GM19328 (cell line): ENCODE measurements at regions not wholly inside any gene's neighbourhood (a gene's known extent, or its start where the extent isn't known, plus 50 kb on each side); places are given as distances from the start of the nearest gene placed in this dataset.

Experiments
- ATAC-seq: cut with Tn5 transposase; IDR thresholded peaks from one replicate; pipeline ENCODE4 v1.9.1; 2021; ENCODE audit warnings: mild to moderate bottlenecking, moderate library complexity; ENCODE audit not compliant: unreplicated experiment

DNA sequence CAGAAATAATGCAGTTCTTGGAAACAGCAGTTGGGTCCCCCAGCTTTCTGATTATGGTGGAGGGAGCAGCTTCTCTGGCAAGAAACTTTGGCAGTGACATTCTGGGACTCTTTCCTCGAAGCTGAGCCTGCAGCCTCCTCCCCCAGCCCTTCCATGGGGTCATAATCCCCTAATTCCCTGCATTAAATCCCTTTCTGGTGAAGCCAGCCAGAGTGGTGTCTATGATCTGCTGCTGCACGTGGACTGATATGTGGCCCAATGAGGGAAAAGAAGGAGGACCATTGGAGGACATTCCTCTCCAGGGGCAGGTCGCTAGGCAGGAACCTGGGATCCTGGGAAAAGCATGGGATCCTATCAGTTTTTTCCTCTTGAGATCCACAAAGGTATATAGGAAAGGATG lies 470.5 kb downstream of the RPS24 start:
- no peak for ATAC-seq

DNA sequence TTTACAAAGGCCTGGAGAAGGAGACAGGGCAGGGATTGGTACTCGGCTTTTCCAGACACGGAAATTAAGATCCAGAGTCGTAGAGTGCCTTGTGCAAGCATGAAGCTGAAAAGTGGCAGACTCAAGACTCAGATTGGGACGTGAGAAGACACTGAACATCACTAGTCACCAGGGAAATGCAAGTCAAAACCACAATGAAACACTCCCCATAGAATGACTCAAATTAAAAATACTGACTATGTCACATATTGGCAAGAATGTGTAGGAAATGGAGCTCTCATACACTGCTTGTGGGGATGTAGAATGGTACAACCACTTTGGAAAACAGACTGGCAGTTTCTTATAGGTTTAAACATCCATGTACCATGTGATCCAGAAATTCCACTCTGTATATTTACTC lies 472.0 kb downstream of the RPS24 start:
- ATAC-seq: no peak

DNA sequence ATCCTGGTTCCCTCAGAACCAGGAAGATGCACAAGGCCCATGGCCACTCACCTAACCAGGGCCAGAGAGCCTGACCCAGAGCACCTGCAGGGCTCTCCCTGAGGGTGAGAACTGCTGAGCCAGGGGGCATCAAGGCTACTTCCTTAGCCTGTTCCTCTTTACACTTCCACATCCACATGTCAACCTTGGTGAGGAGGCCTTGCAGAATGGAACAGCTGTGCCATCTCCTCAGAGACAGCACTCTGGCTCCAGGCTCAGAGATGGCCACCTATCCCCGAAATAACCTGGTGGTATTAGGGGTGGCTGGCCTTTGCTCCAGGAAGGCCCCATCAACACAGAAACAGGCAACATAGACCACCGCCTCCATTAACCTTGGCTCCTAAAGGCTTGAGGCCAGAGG lies 473.0 kb downstream of the RPS24 start:
- no peak for ATAC-seq

DNA sequence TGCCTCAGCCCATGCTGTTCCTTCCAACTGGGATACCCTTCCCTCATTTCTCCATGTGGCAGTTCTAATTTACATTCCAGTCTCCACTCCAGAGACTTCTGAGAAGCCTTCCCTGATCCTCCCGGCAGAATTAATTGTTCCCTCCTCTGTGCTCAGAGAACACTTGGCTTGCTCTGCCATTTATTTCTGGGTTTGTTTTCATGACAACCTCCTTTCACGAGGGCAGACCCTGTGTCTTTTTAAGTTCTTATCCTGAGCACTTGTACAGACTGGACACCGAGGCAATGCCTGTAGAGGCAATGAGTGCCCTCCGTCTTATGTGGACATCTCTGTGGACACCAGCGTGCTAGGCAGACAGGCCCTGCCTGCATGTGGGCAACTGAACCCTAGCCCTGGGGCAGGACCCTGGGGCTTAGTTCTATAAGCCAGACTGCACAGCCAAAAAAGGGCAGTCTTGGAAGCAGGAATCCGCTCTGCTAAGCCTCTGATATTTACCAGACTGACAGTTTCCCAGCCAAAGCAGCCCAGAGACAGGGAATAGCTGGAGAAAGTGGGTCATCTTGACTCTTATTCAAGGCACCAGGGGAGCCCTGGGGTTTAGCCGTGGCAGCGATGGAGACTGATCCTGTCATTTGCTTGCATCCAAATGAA lies 474.0 kb downstream of the RPS24 start:
- no peak for ATAC-seq

DNA sequence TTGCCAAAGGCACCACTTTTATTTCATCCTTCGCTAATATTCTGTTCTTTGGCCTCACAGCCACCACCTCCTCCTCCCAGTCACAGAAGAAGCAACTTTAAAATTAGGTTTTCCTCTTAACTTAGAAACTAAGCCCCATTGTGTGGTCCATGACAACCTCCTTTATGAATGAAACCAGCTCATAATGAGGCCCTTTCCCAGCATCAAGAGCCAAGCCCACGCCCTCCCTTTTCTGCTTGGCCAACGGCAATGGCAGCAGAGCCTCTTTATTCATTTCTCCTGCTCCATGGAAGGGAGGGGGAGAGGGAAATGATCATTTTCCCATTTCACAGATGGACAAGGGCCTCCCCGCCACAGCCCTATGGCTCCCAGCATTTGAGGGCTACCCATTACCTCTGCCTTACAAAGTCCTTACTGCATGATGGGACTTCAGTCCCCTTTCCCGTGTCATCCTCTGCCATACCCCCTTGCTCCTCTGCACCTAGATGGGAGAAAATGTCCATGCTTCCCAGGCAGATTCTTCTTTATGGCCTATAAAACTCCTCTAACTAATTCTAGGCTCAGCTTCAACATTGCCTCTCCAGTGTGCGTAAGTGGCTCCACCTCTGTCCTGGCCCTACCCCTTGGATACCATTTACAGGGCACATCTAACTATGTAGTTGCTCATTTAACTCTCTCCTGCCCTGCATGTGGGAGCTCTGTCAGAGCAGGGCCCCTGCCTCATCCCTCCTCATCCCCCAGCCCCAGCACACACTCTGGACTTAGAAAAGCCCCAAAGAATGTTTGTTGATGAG lies 475.5 kb downstream of the RPS24 start:
- no peak for ATAC-seq

DNA sequence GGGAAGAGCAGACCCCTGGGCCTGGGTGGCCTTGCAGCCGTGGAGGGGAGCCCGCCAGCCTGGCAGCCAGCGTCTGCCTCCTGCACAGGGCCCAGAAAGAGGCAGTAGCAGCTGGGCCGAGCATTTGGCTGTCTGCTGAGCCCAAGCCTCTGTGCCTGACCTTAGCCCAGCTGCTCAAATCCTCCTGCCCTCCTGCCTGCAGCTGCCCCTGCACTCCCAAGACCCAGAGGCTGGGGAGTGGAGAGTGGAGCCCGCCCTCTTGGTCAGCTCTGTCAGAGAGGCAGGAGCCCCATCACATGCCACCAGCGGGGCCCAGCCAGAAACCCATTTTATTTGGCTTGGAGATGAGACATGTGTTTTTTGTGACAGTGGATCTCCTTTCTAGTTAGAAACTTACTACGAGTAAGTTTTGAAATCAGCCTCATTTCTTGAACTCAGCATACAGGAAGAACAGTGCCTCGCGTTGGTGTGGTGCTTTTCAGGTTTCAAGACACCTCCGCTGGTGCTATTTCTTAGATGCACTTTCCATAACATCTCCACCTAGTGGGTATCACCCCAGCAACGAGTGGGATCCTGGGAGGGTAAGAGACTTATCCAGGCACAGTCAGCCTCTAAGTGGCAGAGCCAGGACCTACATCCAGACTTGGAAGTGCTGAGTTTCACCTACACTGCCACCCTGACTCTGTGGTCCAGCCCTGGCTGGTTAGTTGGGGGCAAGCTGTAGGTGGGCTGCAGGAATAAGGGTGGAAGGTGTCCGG lies 477.1 kb downstream of the RPS24 start:
- no peak for ATAC-seq

DNA sequence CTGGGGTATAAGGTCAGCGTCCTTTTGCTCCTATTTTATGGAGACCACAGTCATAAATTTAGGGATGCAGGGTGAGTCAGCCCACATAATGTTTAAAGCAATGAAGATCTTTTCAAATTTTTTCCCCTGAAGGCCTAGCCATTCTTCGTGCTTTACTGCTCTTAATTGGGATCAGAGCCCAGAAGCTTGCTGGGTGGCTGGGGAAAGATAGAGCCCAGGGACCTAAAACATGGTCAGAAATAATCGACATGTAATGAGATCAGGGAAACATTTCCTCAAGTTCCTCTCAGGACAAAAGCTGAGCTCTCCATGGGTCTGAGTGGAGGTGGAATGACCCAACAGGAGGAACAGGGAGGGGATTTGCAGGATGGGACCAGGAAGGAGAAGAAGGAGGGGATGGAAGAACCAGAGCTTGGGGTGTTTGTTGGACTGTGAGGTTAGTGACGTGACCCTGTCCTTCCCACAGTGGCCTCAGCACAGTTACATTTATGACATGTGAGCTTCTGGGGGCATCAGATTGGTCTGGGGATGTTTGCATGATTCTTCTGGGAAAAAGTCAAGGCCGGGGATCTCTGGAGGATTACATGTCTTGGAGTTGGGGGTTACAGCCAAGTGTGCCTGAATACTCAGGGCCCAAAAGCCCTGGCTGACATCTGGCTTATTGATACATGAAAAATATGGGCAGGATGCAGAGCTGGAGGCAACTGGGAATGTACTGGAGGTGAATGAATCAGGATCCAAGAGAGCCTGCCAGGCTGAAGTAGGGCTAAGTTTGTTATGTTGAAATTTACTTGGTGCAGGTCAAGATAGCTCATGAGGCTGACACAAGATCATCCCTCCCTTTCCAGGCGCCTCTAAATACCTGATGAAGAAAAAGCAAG lies 477.9 kb downstream of the RPS24 start:
- ATAC-seq: no peak

DNA sequence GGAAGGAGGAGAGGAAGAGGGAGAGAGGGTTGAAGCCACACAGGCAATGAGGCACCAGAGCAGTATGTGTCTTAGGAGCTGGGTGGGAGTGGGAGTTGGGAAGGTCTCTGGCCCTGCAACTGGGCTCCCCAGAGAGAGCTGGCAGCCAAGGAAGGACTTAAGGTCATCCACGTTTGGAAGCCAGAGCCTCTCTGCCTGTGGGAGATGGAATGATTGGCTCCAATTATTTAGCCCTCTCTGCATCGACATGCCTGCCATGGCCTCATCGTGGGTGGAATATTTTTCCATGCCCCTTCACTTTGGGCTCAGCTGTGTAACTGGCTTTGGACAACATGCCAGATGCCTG lies 478.5 kb downstream of the RPS24 start:
- ATAC-seq: no peak

DNA sequence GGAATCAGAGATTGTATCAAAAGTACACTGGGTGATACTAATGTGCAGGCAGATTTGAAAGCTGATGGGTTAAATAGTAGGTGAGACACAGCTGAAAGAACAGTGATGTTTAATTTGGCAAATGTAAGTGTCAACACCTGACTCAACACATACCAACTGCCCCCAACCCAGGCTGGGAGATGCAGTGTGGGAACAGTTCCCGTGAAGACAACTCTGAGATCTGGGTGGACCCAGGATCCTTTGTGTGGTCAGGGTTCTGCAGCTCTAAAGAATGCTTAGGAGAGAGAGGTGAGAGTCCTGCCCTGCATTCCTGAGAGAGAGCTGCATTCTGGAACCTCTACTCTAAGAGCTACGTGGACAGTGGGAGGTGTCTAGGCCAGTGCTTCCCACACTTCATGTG lies 479.7 kb downstream of the RPS24 start:
- ATAC-seq: no peak

DNA sequence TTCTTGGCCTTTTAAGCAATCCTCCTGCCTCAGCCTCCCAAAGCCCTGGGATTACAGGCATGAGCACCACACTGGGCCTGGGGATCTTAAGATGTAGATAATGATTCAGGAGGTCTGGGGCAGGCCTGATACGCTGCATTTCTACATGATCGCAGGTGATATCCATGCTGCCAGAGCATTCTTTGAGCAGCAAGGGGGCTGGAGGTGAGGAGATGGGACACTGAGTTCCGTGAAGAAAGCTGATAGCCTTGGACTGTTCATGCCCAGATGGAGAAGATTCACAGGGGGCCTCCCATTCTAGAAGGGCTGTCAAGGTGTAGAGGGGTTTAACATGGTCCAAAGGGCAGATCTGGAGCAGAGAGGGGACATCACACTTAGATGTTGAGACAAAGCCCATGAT lies 480.3 kb downstream of the RPS24 start:
- ATAC-seq: no peak

DNA sequence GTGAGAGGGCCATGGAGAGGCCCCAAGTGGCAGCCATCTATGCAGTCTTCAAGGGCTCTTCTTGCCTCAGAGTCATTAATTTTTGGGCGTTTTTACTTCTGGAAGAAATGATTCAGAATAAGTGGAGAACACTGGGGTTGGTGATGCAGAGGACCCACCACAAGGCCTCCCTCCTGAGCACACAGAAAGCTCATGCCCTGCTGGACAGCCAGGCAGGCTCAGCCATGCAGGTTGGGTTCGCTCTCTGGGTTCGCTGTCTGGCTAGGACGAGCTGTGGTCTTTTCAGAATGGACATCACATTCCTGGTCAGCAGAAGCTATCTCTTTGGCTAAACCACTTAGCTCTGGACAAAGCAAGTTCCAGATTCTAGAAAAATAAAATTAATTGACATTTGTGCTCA lies 480.8 kb downstream of the RPS24 start:
- ATAC-seq: no peak

DNA sequence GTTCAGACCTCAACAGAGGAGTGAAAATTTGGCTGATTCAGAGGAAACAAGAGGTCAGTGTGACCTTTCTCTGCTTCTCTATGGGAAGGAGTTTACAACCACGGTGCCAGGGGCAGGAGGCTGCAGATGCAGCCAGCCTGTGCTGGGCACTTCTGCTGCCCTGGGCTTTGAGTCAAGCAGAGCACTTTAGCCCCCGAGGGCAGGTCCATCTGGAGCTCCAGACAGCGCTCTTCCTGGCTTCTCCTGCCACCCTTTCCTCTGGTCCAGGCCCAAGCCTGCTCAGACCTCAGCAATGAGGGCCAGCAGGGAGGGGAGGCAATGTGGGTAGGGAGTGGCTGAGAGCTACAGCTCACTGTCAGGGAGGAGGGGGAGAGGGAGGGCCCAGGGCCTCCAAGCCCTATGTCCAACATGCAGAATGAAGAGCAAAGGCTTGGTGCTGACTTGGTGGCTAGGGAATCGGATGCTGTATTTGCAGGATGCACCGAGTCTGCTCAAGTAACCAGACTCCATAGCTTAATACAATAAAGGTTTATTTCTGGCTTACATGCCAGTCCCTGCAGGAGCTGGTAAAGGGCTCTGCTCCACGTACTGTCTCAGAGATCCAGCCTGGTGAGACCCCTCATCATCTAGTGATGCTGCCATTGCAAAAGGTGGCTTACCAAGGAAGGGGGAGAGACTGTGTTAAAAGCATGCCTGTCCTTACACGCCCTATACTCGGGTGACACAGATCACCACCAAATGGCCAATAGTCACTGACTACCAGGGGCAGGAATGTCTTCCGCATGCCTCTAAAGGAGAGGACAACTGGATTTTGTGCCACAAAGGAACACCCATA lies 481.6 kb downstream of the RPS24 start:
- ATAC-seq: no peak

DNA sequence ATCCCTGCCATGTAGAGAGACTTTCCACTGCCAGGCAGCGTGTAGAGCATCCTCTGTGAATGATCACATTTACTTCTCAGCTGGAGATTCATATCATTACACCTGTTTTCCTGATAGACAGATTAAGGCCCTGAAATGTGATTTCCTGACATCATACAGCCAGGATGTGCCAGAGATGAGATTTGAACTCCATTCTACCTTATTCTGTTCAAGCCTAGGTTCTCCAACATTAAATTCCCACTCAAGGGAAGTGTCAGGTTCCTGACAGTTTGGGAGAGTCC lies 482.1 kb downstream of the RPS24 start:
- ATAC-seq: no peak

DNA sequence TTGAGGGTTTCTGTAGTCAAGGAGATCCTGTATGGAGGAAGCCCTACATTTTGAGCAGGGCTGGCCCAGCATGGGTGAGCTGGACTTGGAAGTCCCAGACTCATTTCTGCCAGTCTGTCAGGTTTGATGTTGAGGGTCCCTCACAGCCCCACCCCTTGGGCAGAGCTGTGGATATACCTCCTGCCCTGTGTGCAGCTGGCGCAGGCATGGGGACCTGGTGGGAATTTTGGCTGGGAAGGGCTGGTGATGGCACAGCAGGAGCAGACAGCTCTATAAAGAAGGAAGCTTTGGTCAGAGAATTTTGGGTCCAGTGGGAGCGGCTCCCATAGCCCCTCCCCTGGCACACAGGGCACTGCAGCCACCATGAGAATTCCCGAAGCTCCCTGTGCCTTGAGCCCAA lies 482.6 kb downstream of the RPS24 start:
- no peak for ATAC-seq

DNA sequence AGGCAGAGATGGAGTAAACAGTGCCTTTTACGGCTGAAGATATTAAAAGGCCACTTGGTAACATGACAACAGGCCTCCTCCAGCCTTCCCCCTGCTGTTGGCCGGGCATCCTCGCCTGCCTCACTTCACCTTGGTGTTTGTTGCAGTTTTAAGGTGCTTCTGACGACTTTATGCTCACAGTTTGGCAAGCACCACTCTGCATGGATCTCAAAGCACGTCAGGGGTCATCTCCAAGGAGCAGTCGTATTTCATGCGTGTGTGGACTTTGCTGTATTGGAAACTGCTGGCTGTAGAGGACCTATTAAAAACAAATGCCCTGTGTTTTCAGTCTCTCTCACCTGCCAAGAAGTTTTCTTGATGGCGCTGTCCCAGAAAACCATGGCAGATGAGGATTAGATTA lies 483.1 kb downstream of the RPS24 start:
- no peak for ATAC-seq

DNA sequence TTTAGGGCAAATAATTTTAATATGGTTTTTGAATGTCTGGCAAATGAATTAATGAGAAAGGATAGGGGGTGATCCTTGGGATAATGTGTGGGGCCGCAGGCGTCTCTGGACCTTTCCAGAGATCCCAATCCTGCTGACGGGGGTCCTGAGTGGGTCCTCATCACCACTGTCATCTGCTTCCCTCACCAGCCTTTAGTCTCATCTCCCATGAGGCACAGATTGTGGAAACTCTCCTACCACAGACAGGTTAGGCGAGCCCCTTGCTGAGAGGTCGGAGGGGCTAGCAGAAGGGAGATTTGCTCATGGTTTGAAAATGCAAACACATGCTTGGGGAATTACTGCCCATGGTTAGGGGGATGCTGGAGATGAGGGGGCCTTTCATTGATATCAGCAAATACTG lies 484.6 kb downstream of the RPS24 start:
- ATAC-seq: no peak

DNA sequence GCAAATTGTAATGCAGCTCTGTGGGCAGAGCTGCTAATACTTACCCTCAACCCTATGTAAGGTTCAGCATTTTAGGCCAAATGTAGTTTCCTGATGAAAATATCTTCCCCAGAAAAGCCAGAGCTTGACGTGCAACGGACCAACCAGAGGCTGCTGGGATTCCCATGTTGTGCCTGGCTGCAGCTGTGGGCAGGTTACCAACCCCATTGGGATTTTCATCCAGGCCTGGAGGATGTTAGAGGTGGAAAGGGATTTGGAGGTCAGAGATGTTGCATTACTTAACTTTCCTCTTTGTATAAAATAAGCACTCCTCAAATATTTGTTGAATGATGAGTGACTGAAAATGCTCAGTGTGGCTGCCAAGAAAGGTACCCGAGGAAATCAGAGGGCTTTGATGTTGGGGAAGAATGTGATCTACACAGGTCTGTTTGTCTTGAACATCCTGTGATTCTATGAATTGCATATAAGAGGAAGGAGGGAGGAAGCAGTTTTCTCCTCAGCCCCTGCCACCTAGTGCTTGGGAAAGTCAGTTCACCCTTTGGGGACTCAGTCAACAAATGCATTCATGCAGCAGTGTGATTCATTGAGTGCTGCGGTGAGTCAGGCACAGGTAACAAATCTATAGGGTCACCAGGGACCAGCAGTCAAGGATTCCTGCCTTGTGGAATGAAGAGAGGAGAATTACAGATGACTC lies 487.2 kb downstream of the RPS24 start:
- ATAC-seq: no peak

DNA sequence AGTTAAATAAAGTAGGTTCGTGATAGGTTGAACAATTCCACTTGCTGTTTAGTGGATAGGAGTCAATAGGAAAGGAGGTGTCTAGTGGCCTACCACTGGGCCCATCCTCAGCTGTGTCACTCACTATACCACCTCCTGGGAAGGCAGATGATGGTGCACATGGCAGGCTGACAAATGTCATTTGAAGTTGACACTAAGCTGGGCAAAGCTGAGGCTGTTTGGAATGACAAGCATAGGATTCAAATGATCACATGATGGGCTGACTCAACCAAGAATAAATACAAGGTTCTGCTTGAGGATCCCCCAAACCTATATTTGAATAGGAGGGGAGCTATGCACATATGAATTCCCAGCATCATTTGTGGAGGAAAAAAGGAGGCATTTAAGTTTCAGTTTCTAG lies 489.8 kb downstream of the RPS24 start:
- no peak for ATAC-seq

DNA sequence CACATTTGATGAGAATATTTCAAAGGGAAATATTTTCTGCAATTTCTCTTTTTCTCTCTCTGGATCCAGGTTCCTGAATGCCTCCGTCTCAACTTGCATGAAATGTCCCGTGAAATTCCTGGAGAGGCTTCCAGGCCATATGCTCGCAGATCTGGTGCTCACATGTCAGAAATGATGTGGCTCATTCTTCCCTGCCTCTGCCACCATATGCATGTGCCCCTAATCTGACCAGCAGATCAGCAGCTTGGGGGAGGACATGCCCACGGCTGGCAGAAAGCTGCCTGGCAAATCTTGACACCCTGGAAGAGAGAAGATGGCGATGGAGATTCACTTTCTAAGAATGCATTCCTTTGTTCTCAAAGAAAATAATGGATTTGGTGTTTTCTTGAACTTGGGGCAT lies 490.7 kb downstream of the RPS24 start:
- no peak for ATAC-seq

DNA sequence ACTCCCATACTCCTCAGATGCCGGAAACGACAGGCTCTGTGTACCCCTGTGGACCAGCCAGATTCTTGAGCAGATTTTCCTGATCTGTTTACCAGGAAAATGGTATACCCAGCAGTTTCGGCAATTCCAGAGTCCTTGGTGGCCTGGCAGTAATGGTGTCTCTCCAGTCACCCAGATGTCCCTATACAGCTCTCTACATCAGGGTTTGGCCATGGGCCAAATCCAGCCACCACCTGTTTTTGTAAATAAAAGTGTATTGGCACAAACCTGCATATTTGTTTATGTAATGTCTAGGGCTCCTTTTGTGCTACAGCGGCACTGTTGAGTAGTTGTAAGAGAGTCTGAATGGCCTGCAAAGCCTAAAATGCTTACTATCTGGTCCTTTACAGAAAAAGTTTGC lies 491.3 kb downstream of the RPS24 start:
- ATAC-seq: no peak
